GM21423 (cell line): ENCODE measurements at regions not wholly inside any gene's neighbourhood (a gene's known extent, or its start where the extent isn't known, plus 50 kb on each side); places are given as distances from the start of the nearest gene placed in this dataset.

Source experiments
- ATAC-seq: cut with Tn5 transposase; IDR thresholded peaks from one replicate; pipeline ENCODE4 v1.9.1; 2021; ENCODE audit warnings: mild to moderate bottlenecking, moderate library complexity; ENCODE audit not compliant: unreplicated experiment

- ATAC-seq = peak; percentile 91
These were observed 106.4 kb upstream of the SESN3 start for GRCh38 chr11:95337175-95337957.

- ATAC-seq = no peak
These were observed 105.0 kb upstream of the SESN3 start for GRCh38 chr11:95335989-95336388.

DNA sequence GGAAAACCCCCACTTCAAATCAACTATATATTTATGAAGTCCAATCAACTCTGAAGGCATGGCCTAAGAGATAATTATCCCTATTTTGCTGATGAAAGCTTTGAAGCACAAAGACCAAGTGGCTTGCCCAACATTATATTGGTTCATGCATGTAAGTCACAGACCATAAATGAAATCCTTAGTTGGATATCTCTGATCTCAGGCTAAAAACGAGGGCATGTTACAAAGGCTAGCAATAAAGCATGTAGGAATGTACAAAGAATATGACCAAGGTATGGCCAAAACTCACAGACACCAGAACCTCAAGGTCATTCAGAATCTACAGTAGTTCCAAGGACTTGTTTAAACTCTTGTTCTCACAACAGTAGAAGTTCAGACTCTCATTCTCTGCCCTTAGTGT is 100.2 kb upstream of the SESN3 start:
- ATAC-seq = no peak

- ATAC-seq = no peak
These were observed 99.3 kb upstream of the SESN3 start for GRCh38 chr11:95330302-95330701.

- ATAC-seq = no peak
These were observed 96.4 kb upstream of the SESN3 start for GRCh38 chr11:95327273-95327948.

DNA sequence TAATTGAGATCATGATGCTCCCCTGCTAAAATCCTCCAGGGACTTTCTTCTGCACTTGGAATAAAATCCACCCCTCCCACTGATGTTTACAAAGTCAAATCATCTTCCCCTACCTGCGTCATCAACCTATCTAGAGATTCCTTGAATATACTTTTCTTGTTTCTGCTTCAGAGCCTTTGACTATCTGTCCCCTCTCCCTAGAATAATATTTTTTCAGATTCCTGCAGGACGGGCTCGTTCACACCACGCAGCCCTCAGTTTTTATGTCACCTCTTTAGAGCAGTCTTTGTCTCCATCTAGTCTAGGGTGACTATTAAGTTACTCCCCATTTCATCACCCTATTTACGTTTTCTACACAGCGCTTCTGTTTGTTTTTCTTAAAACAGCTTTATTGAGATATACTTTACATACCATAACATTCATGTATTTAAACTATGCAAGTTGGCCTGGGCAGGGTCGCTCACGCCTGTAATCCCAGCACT is 94.8 kb upstream of the SESN3 start:
- no peak for ATAC-seq

- ATAC-seq = no peak
These were observed 93.8 kb upstream of the SESN3 start for GRCh38 chr11:95324826-95325225.

- ATAC-seq = no peak
These were observed 91.5 kb upstream of the SESN3 start for GRCh38 chr11:95322539-95322938.

DNA sequence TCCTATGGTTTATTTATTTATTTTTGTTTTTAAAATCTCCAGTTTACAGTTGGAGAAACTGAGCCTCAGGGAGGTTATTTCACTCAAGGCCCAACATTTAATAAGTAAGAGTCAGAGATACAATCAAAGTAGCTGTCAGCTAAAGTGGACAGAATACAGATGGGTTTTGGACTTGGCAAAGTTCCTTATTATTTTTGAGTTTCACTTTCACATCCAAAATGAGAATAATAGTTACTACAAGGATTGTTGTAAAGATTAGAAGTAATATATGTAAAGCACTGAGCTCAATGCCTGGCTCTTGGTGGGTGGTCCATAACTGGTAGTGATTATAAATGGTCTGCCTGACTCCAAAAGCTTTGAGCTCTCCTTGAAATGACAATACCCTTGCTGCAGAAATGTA is 87.5 kb upstream of the SESN3 start:
- ATAC-seq = no peak

DNA sequence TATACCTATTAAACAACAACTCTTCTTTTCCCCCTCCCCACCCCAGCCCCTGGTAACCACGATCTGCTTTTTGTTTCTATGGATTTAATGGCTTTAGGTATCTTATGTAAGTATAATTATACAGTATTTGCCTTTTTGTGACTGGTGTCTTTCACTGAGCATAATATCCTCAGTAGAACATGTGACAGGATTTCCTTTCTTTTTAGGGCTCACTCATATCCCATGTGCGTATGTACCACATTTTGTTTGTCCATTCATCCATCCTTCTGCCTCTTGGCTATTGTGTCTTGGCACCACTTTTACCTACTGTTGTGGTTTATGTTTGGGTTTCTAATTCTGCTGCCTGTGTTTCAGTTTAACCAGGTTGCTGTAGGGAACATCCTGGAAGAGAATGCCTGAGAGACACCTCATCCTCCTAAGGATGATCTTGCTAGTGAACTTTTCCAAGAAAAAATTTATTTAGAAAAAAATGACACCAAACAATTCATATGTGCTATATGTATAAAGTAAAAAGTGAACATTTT is 77.6 kb upstream of the SESN3 start:
- no peak for ATAC-seq

- ATAC-seq = no peak
These were observed 76.3 kb upstream of the SESN3 start for GRCh38 chr11:95307286-95307685.

- no peak for ATAC-seq
These were observed 75.8 kb upstream of the SESN3 start for GRCh38 chr11:95306801-95307200.

- no peak for ATAC-seq
These were observed 75.1 kb upstream of the SESN3 start for GRCh38 chr11:95306123-95306522.

DNA sequence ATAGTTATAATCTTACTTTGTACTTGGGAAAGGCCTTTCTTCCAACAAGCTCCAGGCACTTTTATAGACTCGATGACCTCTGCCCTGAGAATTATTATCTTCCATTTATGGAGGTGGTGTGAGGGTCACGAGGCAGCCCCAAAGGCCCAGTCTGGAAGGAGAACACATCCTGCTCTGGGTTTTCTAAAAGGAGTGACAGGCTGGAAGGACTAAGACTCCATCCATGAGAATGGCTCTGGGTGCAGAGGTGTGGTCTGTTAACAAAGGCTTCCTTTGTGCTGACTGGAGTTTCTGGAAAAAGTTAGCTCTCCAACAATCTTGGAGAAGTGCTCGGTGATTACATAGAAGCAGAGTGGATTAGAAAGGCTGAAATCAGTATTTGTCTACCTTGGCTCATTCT is 74.7 kb upstream of the SESN3 start:
- no peak for ATAC-seq

DNA sequence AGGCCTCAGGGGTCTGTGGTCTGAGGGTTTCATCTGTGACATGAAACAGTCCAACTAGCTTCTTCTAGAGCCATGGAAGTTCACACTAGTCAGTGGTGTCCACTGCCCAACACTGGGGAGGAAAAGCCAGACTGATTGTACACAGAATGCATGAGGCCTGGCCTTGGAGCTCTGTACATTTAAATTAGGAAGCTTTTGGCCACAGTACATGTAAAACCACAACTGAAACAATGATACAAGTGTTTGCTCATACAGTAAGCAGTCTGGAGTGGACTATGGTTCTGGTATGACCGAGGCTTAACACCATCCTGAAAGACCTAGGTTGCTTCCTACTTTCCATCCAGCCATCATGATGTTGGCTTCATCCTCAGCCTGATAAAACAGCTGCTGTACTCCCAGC is 73.8 kb upstream of the SESN3 start:
- no peak for ATAC-seq

DNA sequence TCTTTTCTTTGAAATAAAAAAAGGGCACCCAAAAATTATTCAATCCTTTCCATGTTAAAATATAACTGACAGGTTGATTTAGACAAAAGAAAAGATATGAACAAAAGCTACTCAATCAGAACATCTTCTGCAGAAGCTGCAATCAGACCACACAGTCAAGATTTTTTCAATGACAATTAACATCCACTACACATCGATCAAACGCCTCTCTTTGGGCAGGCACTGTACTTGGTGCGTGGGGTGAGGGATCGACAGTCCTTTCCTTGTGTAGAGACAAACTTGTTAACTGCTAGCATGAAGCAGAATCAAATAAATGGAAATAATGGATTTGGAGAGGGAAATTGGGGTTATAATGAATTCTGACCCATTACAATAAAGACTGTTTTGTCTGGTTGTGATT is 71.2 kb upstream of the SESN3 start:
- no peak for ATAC-seq

GRCh38 chr11:95301474-95301873 is 70.5 kb upstream of the SESN3 start:
- ATAC-seq = no peak

DNA sequence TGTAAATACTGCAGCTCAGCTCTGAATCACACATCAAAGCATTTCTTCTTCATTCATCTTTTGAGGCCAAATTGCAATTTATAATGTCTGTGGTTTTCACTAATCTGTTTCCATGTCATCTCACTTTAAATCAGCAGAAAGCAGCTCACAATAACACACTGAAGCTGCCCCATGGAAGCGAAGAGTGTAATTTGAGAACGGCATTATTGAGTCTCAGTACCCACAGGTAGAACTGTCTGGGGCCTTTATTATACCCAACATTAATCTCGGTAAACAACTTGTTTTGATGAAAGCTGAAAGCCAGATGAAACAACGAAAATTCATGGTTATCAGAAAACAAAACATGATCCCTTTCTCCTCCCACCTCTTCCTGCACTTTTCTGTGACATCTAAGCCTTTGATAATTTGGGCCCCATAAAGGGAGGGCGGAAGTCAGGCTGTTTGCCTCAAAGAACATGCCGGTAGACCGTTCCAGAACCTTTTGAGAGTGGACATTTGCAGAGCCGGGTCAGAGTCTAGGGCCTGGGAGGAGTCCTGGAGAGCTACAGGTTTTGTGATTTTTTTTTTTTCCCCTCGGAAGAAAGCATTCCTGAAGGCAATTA is 68.2 kb upstream of the SESN3 start:
- no peak for ATAC-seq

DNA sequence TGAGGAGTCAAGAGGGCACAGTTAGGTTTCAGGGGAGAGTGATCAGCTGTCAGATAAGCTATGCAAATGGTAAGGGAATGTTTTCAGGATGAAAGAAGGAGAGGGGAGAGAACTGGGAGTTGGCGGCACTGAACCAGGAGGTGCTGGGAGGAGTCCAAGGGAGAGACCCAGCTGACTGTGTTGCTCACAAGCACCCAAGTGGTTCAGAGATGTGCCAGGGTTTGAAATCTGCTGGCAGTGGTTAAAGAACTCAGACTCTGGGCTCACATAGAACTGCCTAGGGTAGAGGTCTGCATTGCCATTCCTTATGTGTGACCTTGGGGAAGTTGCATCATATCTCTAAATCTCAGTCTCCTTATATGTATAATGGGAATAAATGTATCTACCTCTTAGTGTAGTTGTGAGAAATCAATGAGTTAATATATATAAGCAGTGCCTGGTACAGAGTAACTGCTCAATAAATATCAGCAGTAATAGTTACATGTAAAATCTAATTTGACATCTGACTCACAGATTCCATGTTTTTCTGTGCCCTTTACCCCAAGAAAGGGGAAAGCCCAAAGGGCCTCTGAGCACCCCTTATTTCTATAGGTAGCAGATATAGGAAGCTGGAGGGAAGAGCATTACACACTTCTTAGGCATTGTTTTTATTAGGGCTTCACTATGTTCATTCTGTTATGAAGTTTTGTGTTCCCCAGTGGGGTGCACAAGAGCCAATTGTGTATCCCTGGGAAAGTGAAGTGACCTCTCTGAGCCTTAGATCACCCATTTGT is 66.9 kb upstream of the SESN3 start:
- no peak for ATAC-seq

DNA sequence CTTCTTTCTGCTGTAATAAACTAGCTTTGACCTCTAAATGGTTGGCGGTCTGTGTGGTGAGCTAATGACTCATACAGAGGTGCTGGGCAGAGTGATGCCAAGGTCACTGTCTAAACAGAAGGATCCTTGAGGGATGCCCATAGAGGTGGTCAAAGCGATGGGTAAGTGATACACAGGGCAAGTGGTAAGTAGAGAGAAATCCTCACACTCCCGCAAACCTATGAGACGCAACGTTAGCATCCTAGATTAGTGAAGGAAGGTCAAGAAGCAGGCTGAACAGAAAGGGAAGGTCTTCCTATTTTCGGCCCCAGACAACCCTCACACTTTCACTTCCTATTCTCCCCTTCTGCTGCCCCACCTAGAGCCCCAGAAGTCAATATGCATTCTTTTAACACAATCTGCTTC is 65.6 kb upstream of the SESN3 start:
- ATAC-seq = peak; percentile 95

DNA sequence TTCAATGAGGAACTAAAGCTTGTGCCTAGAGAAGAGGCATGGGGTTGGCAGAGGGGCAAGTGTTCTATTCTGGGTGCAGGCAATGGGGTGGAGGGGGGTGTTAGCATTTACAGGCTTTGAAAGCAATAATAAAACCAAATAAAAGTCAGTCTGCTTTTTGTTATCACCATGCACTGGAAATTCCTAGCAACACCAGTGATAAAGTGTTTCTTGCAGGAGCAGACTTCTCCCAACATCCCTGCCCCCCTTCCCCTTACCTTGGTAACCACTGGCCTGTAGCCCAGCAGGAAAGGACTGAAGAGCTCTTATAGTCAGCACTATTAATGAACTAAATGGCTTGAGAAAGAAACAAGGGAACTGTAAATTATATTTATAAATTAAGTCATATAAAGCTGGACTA is 65.2 kb upstream of the SESN3 start:
- peak; percentile 6 for ATAC-seq
